ENCODE measurements at regions not wholly inside any gene's neighbourhood (a gene's known extent, or its start where the extent isn't known, plus 50 kb on each side); places are given as distances from the start of the nearest gene placed in this dataset.

DNA sequence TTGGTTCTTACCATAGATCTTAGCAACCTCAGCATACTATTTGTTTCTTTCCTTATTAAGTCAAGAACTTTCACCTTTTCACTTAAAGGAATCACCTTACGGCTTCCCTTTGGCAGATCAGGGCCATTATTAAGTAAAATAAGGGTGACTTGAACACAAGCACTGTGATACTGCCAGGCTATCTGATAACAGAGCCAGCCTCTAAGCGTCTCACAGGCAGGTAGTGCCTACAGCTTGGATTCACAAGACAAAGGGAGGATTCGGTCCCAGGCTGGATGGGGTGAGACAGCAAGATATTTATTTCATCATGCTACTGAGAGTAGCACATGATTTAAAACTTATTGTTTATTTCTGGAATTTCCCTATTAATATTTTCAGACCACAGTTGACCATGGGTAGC, 218.6 kb downstream of the FOXO1 start:
- DNase-seq (ENCODE audit: low read depth) = no peak

GRCh38 chr13:40452038-40452666, 214.3 kb downstream of the FOXO1 start:
- no peak for DNase-seq (ENCODE audit: low read depth)

- DNase-seq (ENCODE audit: low read depth) = no peak
Observed at GRCh38 chr13:40452741-40453334, 213.6 kb downstream of the FOXO1 start.

DNA sequence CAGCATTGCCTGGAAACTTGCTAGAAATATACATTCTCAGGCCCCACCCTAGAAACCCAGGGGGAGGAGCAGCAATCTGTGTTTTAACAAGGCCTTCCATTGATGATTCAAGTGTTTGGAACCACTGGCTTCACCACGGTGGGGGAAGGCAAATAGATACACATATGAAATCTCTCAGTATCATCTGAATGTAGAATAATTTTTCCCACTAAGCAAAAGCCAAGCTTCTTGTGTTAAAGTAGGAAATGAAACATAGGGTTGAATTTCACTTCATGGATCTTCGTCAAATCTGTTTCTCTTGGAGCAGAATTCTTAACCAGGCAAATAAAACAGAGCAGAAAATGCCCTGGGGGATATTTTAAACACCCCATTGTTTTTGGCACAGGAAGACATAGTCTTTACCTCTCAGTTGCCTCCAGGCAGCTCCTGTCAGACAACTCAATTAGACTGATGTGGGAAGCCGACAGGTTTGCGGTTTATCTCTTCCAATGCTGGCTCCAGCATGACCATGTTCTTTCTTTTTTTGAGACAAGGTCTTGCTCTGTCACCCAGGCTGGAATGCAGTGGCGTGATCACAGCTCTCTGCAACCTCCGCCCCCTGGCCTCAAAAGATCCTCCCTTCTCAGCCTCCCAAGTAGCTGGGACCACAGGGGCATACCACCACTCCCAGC, 213.0 kb downstream of the FOXO1 start:
- no peak for DNase-seq (ENCODE audit: low read depth)

GRCh38 chr13:40456397-40456953, 210.0 kb downstream of the FOXO1 start:
- DNase-seq (ENCODE audit: low read depth) = no peak

DNA sequence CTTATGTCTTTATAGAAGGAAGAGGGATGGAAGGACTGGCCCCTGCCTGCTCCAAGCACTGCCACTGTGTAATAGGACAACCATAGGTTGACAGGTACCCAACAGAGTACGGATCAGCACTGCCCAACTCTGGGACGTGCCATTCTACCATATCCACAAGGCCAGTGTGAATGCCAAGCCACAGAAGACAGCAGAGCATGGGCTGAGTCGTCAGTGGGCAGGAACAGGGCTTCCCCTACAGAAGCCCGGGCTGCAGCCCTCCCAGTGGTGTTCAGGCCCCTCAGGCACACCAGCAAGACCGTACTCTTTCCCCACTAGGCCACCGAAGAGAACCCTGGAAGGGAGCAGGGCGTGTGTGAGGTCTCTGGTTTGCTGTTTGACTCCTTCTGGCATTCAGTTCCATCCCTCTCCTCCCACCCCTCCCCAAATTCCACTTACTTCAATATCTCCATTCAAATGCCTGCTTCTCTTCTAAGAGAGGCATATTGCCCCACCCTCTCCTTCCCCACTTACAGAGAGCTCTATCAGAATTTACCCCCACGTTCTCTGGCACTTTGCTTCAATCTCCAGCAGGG, 209.4 kb downstream of the FOXO1 start:
- no peak for DNase-seq (ENCODE audit: low read depth)

DNA sequence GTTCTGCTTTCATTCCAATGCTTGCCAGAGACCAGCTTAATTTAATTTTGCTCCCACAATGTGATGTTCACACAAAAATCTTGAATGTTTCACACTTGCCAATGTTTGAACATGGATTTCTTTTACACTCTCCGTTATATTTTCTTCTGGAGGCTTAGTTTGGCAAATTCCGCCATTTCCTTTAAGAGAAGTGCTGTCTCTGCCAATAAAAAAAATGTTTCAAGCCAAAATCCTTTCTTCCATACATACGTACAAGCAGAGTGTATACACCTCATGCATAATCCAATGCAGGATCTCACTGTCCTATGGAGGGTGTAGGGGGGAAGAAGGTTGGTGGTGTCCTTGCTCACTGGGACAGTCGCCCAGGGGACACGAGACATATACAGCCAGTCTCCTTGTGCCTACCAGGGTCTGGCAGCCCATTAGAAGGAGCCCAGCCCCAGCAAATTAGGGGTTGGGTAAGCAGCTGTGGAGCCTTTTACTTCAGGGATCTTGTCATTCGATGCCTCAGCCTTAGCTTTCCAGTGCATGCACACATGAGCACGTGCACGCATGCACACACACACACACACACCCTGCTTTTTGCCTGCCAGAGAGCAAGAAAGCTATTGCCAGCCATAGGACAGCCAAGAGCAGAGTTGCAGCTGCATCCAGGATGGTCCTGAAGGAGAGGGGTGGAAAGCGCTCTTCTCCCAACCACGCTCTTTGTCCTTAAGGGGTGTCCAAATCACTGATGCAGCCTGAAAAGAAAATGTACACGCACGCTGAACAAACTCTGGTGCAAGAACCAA, 208.3 kb downstream of the FOXO1 start:
- no peak for DNase-seq (ENCODE audit: low read depth)

DNA sequence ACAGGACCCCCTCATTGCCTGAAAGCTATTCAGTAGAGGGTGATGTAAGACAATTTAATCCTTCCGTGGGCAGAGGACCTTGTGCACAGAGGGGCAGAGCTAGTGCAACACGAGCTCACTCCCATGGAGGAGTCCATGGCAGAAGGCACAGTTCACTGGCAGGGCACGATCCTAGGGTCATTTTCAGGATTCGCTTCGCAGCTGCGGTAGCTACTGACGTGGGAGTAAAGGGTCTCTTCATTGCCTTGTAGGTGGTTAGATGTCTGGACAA, 207.8 kb downstream of the FOXO1 start:
- DNase-seq (ENCODE audit: low read depth) = no peak

DNA sequence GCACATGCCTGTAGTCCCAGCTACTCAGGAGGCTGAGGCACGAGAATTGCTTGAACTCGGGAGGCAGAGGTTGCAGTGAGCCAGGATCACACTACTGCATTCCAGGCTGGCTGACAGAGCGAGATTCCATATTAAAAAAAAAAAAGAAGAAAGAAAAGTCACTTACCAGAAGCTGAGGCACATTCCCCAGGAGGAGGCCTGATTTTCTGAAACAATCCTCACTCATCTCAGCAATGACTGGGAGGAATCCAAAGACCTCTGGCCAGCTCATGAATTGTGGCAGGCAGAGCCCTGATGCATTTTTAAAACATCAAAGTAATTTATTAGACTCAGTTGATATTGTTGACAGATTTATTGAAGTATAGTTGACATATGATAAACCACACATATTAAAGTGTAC, 206.3 kb downstream of the FOXO1 start:
- DNase-seq (ENCODE audit: low read depth) = no peak

GRCh38 chr13:40464337-40465014, 202.0 kb downstream of the FOXO1 start:
- no peak for DNase-seq (ENCODE audit: low read depth)

DNA sequence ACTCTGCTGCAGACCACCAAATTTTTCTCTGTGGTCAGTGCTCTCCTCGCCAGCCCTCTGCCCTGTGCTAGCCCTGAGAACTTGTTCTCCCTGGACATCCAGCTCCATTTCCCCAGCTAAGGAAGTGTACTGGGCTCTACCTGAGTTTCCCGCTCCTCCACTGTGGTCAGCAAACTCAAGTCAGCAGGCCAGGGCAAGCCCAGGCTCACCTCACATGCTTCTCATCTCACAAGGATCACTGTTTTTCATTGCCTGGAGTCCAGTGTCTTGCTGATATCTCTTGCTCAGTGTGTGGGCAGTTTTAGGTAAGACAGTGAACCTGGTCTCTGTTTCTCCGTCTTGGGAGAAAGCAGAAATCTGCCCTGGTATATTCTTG, 201.4 kb downstream of the FOXO1 start:
- no peak for DNase-seq (ENCODE audit: low read depth)

DNA sequence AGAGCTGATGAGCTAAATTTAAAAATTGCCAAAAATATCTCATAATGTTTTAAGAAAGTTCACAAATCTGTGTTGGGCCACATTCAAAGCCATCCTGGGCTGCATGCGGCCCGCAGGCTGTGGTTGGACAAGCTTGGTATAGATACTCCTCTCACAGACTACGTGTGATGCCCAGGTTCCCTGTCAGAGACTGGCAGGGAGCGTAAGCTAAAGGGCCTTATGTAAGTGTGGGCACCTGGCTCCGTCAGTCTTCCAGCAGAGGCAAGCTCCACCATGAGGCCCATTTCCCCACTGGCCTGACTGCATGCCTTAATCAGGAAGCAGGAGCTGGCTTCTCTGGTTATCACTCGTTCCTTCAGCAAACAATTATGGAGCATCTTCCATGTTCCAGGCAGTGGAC, 200.2 kb downstream of the FOXO1 start:
- no peak for DNase-seq (ENCODE audit: low read depth)

DNA sequence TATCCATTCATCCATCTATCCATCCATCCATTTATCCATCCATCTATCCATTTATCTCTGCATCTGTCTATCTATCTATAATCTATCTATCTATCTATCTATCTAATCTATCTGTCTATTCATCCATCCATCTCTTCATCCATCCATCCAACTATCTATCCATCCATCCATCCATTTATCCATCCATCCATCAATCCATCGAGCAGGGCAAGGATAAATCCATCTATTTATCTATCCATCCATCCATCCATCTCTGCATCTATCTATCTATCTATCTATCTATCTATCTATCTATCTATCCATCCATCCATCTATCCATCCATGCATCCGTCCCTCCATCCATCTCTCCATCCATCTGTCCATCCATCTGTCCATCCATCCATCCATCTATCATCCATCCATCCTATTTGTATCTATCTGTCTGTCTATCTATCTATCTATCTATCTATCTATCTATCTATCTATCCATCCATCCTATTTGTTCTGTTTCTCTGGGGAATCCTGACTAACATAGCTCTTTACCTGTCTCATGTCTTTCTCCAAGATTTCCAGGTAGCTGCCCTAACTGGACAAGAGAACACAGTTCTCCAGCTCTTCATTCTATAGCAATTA, 198.1 kb downstream of the FOXO1 start:
- DNase-seq (ENCODE audit: low read depth) = no peak

- DNase-seq (ENCODE audit: low read depth) = no peak
Observed at GRCh38 chr13:40469581-40470310, 196.7 kb downstream of the FOXO1 start.

DNA sequence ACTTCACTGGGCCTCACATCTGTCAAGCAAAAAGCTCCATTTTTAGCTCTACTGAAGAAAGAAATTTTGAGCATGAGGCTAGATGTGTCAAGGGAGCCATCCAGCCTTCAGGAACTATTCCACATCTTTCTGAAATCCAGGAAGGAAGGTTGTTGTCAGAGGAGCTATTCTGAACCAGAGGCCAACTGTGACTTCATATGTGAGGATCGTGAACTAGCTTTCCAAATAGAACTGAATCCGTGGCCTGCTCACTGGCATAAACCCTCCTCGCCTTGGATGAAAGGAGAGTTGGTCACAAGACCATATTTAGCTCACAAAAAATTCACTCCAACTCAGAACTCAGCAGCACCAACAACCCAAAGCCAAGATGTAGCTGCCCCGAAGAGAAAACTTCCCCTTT, 195.8 kb downstream of the FOXO1 start:
- peak; percentile 86 for DNase-seq (ENCODE audit: low read depth)

DNA sequence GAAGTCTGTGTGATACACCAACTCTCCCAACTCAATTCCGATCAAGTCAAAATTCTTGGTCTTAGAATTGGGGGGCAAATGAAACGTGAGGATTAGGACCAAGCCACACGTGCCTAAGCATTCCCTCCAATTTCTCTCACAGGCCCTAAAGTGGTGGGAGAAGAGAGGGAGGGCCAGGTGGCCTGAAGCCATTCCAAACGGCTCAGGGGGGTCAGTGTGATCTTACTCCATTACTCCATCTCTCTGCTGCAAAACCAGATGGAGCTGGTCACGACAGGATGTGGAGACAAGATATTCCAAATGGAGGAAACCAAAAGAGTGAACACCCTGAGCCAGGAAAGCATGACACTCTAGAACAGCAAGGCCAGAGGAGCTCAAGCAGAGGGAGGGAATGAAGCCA, 195.4 kb downstream of the FOXO1 start:
- DNase-seq (ENCODE audit: low read depth) = no peak

GRCh38 chr13:40471911-40472310, 194.5 kb downstream of the FOXO1 start:
- DNase-seq (ENCODE audit: low read depth) = no peak

GRCh38 chr13:40472427-40473220, 193.8 kb downstream of the FOXO1 start:
- DNase-seq (ENCODE audit: low read depth) = no peak

DNA sequence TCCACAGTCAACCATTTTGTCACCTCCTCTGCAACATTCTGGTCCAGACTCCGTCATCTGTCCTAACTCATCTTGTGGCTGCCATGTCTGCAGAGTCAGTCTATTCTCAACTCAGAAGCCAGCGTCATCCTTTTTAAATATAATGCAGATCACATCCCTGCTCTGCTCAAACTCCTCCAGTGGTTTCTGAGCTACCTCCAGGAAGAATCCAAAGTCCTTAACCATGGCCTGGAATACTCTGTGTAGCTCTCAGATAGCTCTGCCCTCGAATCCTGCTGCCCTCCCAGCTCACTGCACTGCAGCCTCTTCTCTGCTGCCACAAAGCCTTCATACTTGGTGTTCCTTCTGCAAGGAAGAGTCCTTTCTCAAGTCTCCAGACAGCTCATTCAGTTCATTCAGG, 190.8 kb downstream of the FOXO1 start:
- DNase-seq (ENCODE audit: low read depth) = no peak

All from forelimb muscle (tissue), 1 donor.